ENCODE measurements at regions not wholly inside any gene's neighbourhood (a gene's known extent, or its start where the extent isn't known, plus 50 kb on each side); places are given as distances from the start of the nearest gene placed in this dataset.

DNA sequence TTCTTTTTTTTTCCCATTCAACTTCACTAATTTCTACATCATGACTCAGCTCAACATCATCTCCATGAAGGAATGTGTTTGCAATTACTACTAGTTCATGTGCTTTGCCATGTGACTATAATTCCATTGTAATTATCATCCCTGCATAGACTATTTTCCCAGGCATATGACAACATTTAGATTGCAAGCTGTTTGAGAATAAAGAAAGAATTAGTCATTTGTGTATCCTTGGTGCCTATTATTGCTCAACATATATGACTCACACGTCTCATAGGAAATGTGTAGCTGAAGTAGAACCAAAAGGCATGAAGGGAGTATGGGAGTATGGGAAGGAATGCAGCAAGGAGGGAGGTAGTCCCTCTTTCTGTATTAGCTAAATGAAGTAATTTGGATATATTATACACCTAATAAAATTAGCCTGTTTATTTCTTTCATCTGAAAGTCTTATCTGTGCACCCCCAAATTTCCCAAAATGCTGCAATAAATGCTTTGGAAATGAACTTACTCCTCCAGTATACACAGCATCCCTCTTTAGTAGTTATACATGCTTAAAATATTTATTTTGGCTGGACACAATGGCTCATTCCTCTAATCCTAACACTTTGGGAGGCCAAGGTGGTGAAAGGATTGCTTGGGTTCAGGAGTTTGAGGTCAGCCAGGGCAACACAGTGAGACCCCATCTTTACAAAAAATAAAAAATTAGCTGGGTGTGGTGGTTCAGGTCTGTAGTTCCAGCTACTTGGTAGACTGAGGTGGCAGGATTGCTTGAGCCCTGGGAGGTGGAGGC lies 316.9 kb upstream of the ADGRL4 start:
- DNase-seq, result no peak

DNA sequence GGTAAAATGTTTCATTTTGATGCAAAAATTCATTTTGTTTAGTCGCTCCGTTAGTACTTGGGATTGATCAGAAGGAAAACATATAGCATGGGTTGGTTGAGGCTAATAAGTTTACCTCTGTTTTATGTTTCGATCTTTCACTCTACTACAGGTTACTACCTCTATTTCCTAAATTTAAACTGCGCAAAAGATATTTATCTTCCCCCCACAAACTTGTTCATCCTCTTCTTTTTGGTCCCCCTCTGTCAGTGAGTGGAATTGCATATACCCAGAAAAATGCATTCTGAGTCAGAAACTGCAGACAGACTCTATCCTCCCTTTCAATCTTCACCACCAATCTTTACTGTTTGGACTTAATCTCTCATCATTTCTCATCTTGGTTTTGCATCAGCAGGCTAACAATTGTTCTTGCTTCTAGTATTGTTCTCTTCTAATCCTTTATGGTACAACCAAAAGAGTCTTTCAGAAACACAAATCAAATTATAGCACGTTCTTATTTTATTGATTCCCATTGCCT lies 316.0 kb upstream of the ADGRL4 start:
- DNase-seq, result no peak

DNA sequence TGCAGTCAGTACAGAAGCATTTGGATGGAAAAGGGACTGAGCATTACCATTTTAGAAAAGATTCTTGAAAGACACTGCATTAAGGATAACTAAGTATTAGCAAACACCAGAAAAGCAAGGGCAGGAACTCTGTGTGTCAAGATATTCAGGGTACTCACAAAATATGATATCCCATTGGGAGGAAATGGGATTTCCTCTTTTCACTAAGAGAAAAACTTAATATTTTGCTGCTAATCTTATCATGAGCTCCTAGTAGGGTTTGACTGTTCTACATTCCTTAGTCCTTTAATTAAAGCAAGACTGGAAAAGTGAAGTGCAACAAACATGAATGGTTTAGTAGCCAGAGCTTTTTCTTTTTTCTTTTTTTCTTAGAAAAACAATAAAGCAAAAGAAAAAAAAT lies 305.9 kb upstream of the ADGRL4 start:
- no peak for DNase-seq

DNA sequence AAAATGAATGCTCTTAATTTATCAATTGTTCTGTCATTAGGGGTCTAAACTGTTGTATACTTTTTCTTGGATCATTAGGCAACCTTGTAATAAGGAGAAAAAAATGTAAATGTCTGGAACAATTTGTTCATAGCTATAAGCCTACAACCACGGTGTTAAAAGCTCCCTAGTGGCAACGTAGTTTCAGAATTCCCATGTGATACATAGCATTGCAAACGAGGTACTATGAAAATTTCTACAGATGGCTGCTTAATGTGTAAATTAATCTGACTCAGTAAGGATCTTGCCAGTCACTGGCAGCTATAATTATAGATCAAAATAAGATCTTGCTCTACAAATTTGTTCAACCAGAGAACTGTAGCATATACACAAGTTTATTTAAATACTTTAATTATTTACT lies 304.1 kb upstream of the ADGRL4 start:
- no peak for DNase-seq

DNA sequence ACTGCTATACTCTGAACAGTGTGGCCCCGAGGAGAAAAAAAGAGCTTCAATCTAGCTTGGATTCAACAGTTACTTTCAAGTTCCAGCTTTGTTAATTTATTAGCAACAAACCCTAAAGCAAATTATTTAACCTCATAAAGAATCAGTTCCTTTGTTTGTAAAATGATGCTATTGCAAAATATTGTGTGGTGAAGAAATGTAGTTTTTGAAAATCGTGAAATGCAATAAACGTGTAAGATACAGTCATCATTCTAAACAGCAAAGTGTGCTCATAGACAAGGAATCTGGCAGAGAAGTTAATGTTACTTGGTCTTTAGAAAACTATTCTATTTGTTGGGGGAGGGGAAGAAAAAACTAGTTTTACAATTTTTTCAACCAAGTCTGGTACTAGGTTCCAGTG lies 297.6 kb upstream of the ADGRL4 start:
- DNase-seq, result no peak

DNA sequence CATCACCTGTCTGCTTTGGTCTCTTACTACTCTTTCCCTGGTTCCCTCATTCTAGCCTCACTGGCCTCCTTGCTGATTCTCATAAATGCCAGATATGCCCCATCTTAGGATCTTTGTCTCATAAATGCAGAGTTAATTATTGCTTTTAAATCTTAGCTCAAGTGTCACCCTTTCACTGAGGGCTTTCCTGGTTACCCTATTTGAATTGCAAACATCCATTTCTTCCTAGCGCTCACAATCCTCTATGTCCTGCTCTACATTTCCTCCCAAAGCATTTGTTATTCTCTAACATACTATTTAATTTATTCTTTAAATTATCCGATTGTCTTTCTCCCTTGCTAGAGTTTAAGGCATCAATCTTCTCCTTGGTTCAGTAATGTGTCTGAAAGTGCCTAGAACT lies 296.5 kb upstream of the ADGRL4 start:
- no peak for DNase-seq

DNA sequence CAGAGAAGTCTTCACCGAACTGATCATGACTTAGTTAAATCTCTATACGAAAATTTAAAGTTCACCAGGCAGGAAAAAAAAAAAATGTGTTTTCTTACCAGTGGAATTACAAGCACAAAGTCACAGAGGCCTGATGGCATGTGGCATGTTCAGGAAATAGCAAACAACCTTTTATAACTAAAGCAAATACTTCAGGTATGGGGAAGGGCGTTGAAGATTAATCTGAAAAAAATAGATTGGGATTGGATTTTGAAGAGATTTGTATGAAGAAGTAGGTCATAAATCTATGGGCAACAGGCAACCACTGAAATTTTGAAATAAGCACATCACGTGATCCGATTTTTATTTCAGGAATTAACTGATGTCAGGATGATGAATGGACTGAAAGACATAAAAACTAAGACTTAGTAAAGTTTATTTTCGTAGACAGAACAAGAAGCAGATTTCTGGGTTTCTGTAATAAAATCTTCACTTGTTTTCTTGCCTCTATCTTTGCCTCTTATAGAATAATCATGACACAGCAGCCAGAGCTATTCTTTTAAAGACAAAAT lies 295.9 kb upstream of the ADGRL4 start:
- no peak for DNase-seq

DNA sequence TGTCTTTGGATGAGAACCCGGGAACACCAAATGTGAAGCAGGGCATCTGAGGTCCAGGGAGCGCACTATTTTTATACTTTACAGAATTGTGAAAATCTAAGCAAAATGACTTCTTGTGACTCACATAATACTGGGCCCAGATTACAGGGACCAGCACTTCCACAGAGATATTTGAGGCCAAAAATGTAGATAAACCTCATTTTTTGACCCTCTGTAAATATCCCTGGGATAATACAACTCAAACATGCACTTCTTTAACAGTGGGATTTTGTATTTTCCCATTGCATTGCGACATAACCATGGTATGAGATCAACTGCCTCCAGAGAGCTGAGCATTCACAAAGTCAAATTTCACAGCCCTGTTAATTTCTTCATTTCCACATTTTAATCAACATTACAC lies 289.4 kb upstream of the ADGRL4 start:
- DNase-seq, result no peak

DNA sequence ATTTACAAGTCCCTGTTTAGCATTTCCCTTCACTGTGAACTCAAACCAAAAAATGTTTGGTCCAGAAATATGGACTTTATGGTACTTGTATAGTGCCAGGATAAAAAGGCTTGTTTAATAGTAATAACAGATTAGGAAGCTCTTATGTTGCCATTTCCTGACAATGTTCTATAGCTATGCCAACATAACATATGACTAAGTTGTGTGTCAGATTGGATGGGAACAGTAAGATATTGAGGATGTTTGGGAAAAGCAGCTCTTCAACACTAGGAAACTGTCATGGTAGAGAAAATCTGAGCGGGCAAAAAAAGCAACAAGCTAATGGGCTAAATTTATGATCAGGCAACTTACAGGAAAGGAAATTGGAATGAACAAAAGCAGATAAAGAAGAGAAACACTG lies 287.1 kb upstream of the ADGRL4 start:
- no peak for DNase-seq

DNA sequence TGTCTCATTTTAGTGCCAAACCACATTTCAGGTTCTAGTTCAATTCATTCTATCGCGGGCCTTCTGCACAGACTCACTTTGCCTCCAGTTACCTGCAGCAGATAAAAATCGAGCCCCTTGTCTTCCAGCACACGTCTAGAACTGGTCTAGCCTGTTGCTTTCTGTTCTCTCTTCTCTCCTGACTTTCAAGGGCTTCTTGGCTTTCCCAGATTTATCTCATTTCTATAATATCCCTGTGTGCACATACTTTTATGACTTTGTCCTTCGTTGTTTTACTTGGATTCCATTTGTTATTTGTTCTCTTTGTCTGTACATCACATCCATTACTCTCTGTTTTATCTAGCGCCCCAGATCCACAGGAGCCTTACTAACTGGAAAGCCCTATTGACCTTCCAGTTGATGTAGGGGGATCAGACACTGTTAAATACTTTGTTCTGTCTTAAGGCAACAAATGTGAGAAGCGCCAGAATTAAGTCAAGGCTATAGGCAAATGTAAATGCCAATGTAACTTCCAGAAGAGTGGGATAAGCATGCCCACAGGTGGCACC lies 284.5 kb upstream of the ADGRL4 start:
- DNase-seq, result no peak

DNA sequence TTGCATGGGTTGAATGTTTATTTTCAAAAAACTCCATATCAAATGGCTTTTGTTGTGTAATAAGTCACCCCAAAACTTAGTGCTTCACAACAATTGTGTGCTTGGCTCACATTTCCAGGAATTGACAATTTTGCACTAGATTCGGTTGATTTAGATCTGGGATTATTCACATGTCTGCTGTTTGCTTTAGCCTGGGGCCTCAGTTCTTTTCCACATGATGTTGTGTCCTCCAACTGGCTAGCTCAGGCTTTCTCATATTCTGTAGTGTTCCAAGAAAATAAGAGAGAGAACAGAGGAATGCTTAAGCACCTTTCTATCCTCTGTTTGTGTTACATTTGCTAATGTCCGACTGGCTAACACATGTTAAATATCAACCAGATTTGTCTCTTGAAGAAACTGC lies 281.5 kb upstream of the ADGRL4 start:
- no peak for DNase-seq

DNA sequence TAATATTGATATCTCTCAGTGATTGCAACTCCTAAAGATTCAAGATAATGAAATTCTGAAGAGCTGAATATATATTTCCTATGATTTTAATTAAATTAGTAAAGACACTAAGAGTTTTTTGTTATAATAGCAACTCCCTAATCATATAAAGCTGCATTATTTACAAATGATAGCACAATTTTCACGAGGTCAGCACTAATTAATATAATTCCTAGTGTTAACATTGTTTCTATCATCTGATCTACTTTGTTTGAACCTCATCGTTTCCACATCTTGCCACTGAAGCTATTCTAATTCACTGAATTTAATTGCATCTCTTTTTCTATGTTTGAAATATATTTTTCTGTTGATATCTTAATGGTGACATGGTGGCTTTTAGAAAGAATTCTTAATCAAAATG lies 279.1 kb upstream of the ADGRL4 start:
- no peak for DNase-seq

DNA sequence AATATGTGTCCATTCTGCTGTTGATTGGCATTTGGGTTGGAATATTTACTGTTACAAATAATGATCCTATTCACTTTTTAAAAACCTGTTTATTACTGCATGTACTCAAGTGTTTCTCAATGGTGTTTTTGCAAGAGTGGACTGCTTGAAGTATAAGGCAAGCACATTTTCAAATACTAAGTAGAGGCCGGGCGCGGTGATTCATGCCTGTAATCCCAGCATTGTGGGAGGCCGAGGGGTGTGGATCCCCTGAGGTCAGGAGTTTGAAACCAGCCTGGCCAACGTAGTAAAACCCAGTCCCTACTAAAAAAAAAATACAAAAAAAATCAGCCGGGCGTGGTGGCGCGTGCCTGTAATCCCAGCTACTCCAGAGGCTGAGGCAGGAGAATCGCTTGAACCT lies 276.9 kb upstream of the ADGRL4 start:
- DNase-seq, result no peak

DNA sequence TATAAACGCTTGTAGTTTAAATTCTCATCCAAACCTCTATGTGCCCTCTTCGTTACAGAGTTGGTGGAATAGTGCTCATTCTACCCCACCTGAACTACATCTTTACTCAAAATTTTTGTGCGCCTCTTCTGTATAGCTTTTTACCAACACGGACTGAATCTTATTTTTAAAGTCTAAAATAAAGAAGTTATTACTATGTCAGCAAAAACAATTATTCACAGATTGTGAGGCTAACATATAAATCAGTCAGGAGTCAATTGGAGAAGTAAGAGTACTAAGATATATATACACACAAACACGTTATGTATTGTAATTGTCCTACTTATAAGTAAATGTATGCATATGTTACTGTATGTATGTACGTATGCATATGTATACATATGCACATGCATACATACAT lies 274.9 kb upstream of the ADGRL4 start:
- DNase-seq, result no peak

DNA sequence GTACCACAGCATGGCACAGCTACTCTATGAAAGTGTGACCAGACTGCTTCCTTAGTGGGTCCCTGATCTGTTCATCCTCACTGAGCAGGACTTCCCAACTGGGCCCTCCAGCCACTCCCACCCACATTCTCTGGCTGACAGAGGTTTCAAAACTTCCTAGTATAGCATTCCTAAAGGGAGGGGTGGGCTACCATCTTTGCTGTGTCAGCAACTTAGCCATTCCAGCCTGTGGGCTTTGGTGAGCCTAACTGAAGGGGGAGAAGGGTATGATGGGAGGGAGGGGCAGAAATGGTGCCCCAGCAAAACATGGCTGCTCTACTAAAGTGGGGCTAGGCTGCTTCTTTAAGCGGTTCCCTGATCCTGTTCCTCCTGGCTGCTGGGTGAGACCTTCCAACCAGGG lies 265.2 kb upstream of the ADGRL4 start:
- DNase-seq, result no peak

DNA sequence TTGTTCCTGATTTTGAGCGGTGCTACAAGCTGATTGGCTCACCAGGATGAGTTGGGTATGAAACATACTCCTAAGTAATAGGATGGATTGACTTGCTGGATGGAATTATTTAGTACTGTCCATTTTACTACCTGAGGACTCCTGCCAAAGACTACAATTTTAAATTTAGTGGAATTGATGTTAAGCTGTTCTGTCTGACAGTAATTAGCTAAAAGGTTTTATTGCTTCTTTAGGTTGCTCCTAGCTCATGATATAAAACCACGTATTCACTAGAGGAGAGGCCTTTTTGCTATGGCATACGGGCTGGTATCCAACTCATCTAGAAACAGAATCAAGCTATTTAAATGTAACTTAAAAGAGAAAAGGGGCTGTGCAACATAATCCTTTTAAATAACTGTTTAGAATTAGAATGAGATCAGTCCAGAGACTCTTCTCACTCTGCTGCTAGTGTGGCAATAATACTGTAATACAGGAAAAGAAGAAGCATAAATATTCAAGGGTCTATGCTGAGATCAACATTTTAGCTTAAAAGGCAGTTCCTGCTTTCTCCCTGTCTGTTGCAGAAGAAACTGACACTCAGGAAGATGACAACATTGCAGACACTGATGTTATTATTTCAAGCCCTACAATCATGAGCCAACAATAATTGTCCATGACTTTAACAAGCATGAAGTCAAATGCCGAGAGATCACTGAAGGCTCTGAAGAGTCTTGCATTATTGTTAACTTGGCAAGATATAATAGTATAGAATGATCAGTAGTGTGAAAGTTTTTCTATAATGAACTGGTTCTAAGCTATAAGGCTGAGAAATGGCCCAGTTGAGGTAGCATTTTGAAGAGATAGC lies 258.7 kb upstream of the ADGRL4 start:
- DNase-seq, result no peak

DNA sequence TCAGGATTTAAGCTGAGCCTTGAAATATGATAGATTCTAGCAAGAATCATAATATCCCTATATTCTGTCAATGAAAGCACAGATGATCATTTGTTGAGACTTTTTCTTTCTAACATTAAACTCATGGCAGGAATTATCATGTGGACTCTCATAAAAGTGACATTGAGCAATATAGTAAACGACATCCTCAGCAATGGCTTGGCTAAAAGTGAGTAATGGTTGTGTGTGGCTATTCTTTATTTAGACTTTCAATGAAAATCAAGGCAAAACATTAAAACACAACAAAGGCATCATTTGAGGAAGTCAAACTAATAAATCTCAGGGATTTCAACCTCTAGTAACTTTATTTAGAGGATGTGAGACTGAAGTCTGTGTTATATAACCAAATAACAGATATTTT lies 257.8 kb upstream of the ADGRL4 start:
- DNase-seq, result no peak

DNA sequence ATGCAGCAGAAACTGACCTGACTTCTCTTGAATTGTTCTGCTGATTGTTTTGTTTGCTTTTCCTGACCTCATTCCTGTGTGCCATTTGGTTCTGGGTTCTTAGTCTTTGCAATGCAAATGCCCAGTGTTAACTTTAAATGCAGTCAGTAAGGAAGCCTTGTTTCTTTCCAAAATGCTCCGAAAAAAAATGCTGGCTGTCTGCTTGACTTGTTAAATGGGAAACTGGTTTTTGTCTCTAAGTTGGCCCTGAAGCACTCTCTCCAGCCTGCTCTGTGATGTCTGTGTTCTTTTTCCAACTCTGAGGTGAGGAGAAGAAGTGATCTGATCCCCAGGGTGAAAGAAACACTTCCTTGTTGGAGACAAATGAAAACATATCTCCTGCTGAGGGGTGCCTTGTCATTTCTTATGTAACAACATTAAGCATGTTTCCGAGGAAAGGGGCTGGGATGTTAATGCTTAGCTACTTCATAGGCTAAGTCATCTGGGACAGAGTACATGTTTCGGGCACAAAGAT lies 256.3 kb upstream of the ADGRL4 start:
- DNase-seq, result no peak

DNA sequence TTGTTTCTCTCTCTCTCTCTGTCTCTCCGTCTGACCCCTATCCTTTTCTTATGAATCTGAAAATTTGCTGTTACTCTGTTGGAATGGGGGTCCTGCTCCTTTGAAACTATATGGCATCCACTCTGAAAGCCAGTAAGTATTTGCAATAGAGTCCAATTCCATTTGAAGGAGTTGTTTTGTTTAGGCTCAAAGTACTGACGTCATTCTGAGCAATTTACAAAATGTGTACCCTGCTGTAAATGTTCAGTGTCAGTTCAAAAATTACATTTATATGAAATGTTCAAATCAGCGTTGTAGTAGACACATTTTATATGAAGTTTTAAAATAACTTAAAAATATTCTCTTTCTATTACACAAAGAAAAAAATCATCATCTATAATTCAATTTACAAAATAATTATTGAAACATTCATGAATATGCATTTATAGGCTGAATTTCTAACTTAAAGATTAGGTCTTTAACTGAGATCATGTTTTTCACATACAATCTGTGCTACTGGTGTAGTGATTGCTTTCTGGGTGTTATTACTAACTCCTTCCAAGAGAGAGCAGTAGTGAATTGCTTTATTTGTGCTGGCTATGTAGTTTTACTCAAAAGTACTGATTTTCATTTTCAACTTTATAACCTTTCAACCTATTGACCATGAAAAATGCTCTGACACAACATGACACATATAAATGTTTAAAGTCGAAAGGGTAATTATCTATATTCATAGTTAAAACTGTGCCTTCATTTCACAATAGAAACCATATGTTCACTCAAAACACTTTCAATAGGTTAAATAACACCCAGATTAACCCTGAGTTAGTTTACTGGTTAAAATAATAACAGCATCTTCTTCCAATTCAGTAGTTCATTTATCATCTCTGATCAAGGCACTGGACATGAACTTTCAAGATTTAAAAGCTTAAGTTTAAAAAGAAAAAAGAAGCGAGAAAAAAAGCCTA lies 253.1 kb upstream of the ADGRL4 start:
- no peak for DNase-seq

DNA sequence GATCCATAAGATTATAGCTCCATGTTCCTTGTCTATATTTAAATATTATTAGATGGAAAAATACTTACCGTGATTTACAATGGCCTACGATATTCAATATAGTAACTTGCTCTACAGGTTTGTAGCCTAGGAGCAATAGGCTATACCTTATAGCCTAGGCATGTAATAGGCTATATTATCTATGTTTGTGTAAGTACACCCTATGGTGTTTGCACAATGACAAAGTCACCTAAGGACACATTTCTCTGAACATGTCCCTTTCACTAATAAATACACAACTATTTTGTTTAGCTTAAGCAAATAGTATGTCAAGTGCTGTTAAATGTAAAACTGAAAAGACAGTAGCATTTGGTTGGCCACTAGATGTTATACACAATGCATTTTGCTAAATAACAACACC lies 248.9 kb upstream of the ADGRL4 start:
- DNase-seq, result no peak

DNA sequence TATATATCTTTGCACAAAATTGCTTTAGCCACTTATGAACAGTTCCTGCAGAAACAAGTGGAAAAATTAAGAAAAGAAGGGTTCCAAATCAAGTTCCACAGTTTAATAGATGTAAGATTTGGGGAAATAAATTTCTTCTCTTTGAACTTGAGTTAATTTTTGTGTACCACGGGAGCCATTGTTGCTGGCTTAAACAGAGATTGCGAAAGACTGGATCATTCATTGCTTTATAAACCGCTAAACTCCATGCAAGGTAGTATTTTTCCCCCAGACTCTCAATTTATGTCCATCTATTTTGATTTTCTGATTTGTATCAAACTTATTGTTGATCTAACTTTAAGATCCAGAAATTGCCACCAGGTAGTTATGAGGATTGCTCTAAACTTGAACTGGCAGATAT lies 246.1 kb upstream of the ADGRL4 start:
- no peak for DNase-seq

Measured in right lung (tissue), 2 donors.